HEK293 (cell line): ENCODE measurements at regions not wholly inside any gene's neighbourhood (a gene's known extent, or its start where the extent isn't known, plus 50 kb on each side); places are given as distances from the start of the nearest gene placed in this dataset.

ENCODE experiments used
- CTCF ChIA-PET: fragments of 350-600 bp; formaldehyde crosslinking; extraction: SDS; loops from one replicate; lab custom pipeline; 2021; ENCODE audit warnings: antibody characterized with exemption; lab: Yijun Ruan, JAX
- POLR2A ChIA-PET: fragments of 300-600 bp; formaldehyde crosslinking; extraction: SDS; loops from one replicate; lab custom pipeline; 2020; ENCODE audit warnings: antibody characterized with exemption, inconsistent platforms; lab: Yijun Ruan, JAX
- H3K27ac ChIP-seq: fragments of 200-500 bp; sonication (Bioruptor generic); 2 replicates; pipeline ENCODE4 v1.5.1; 2014; ENCODE audit warnings: low read depth, low read length, control low read depth, inconsistent platforms; ENCODE audit errors: extremely low read depth
- H3K36me3 ChIP-seq, 2 experiments: fragments of 200-500 bp in 1 of 2; sonication (Bioruptor generic) in 1 of 2; 1 replicate in 1 of 2; 2 replicates in 1 of 2; pipeline ENCODE4 v1.5.1; 2014 to 2017; ENCODE audit warnings: inconsistent platforms in 2 of 2, low read length in 2 of 2; ENCODE audit not compliant: control insufficient read depth in 2 of 2, insufficient read depth in 1 of 2
- H3K4me1 ChIP-seq: fragments of 200-500 bp; sonication (Bioruptor generic); 2 replicates; pipeline ENCODE4 v1.5.1; 2014; ENCODE audit warnings: mild to moderate bottlenecking, low read length, inconsistent platforms; ENCODE audit not compliant: control insufficient read depth, insufficient read depth
- H3K4me3 ChIP-seq: 2 replicates; pipeline ENCODE4 v1.5.1; 2011; ENCODE audit warnings: low read depth, mild to moderate bottlenecking, control low read depth, low read length, moderate library complexity
- H3K9me3 ChIP-seq: fragments of 200-500 bp; sonication (Bioruptor generic); 2 replicates; pipeline ENCODE4 v1.5.1; 2014; ENCODE audit warnings: low read depth, low read length, inconsistent platforms; ENCODE audit not compliant: control insufficient read depth, insufficient read depth
- GLIS1 ChIP-seq: fragments of 450-650 bp; formaldehyde crosslinking; IDR thresholded peaks from 2 replicates; pipeline ENCODE4 v1.5.1; 2016; ENCODE audit warnings: missing biosample characterization, missing genetic modification characterization
- KLF9 ChIP-seq: fragments of 450-650 bp; formaldehyde crosslinking; IDR thresholded peaks from 2 replicates; pipeline ENCODE4 v1.5.1; 2016; ENCODE audit warnings: missing biosample characterization, missing genetic modification characterization, low read depth
- MEIS1 ChIP-seq: sonication (generic); formaldehyde crosslinking; IDR thresholded peaks from 2 replicates; pipeline ENCODE4 v1.8.1; 2022; ENCODE audit warnings: missing genetic modification reagents, mild to moderate bottlenecking, borderline replicate concordance
- PRDM6 ChIP-seq: fragments of 450-650 bp; formaldehyde crosslinking; IDR thresholded peaks from 2 replicates; pipeline ENCODE4 v1.5.1; 2017; ENCODE audit warnings: missing biosample characterization, missing genetic modification characterization
- REPIN1 ChIP-seq: fragments of 450-650 bp; formaldehyde crosslinking; IDR thresholded peaks from 2 replicates; pipeline ENCODE4 v1.5.1; 2017; ENCODE audit warnings: missing biosample characterization, missing genetic modification characterization, low read depth
- REST ChIP-seq: fragments of 450-650 bp; formaldehyde crosslinking; IDR thresholded peaks from 2 replicates; pipeline ENCODE4 v1.5.1; 2016; ENCODE audit warnings: missing biosample characterization, missing genetic modification characterization
- ZBTB26 ChIP-seq: fragments of 450-650 bp; formaldehyde crosslinking; optimal IDR thresholded peaks from 2 replicates; pipeline ENCODE3; 2016; ENCODE audit warnings: missing biosample characterization, mild to moderate bottlenecking, missing genetic modification characterization
- ZFP37 ChIP-seq: fragments of 450-650 bp; formaldehyde crosslinking; IDR thresholded peaks from 2 replicates; pipeline ENCODE4 v1.5.1; 2016; ENCODE audit warnings: missing biosample characterization, missing genetic modification characterization
- ZNF133 ChIP-seq: fragments of 450-650 bp; formaldehyde crosslinking; IDR thresholded peaks from 2 replicates; pipeline ENCODE4 v1.5.1; 2016; ENCODE audit warnings: missing biosample characterization, missing genetic modification characterization
- ZNF184 ChIP-seq: fragments of 450-650 bp; IDR thresholded peaks from 2 replicates; pipeline ENCODE4 v1.5.1; 2018; ENCODE audit warnings: missing biosample characterization, mild to moderate bottlenecking, missing genetic modification characterization
- ZNF19 ChIP-seq: fragments of 450-650 bp; formaldehyde crosslinking; IDR thresholded peaks from 2 replicates; pipeline ENCODE4; 2016; ENCODE audit warnings: missing biosample characterization, missing genetic modification characterization, low read depth
- ZNF202 ChIP-seq: fragments of 450-650 bp; formaldehyde crosslinking; IDR thresholded peaks from 2 replicates; pipeline ENCODE4 v1.5.1; 2016; ENCODE audit warnings: missing biosample characterization, missing genetic modification characterization, borderline replicate concordance
- ZNF221 ChIP-seq: fragments of 450-650 bp; formaldehyde crosslinking; IDR thresholded peaks from 2 replicates; pipeline ENCODE4 v1.5.1; 2017; ENCODE audit warnings: missing biosample characterization, missing genetic modification characterization, borderline replicate concordance
- ZNF335 ChIP-seq: fragments of 450-650 bp; formaldehyde crosslinking; conservative IDR thresholded peaks from 2 replicates; pipeline ENCODE4 v1.5.1; 2016; ENCODE audit warnings: missing biosample characterization, missing genetic modification characterization
- ZNF341 ChIP-seq: fragments of 450-650 bp; formaldehyde crosslinking; IDR thresholded peaks from 2 replicates; pipeline ENCODE4; 2016; ENCODE audit warnings: low read depth, missing biosample characterization, missing genetic modification characterization
- ZNF366 ChIP-seq: fragments of 450-650 bp; formaldehyde crosslinking; conservative IDR thresholded peaks from 2 replicates; pipeline ENCODE4 v1.5.1; 2016; ENCODE audit warnings: missing biosample characterization, missing genetic modification characterization
- ZNF423 ChIP-seq: fragments of 450-650 bp; formaldehyde crosslinking; IDR thresholded peaks from 2 replicates; pipeline ENCODE4 v1.5.1; 2016; ENCODE audit warnings: missing biosample characterization, missing genetic modification characterization
- ZNF549 ChIP-seq: fragments of 450-650 bp; IDR thresholded peaks from 2 replicates; pipeline ENCODE4 v1.5.1; 2018; ENCODE audit warnings: missing biosample characterization, missing genetic modification characterization, mild to moderate bottlenecking, inconsistent platforms, moderate library complexity
- ZNF654 ChIP-seq: fragments of 450-650 bp; formaldehyde crosslinking; IDR thresholded peaks from 2 replicates; pipeline ENCODE4 v1.5.1; 2016; ENCODE audit warnings: low read depth, missing biosample characterization, missing genetic modification characterization
- ZNF837 ChIP-seq: fragments of 450-650 bp; formaldehyde crosslinking; IDR thresholded peaks from 2 replicates; pipeline ENCODE4 v1.5.1; 2016; ENCODE audit warnings: missing biosample characterization, missing genetic modification characterization
- TF ChIP-seq, protein P1 (sequence below): fragments of 450-650 bp; formaldehyde crosslinking; IDR thresholded peaks from 2 replicates; pipeline ENCODE4; 2016; ENCODE audit warnings: missing biosample characterization, missing genetic modification characterization
- TF ChIP-seq, protein P2 (sequence below): fragments of 450-650 bp; formaldehyde crosslinking; IDR thresholded peaks from 2 replicates; pipeline ENCODE4 v1.5.1; 2017; ENCODE audit warnings: missing biosample characterization, mild to moderate bottlenecking, missing genetic modification characterization, moderate library complexity

DNA sequence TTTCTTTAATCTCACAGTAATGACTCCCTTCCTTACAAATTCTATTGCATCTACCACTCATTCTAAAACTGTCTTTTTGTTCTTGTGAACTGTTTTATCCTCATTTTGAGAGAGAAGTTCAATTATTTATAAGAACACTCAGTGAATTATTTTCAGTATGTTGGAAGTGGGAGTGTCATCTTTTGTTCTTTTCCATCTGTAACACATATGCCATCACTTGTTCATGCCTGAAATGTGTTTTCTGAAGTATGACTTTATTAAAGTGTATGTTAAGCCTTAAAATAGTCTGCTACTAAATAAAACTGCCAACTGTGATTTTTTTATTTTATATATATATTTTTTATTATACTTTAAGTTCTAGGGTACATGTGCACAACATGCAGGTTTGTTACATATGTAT lies 623.0 kb upstream of the CBLB start:
- Histone ChIP-seq H3K9me3 (no peaks in the 10 kb centered on the region), H3K4me1 (no peaks in the 10 kb centered on the region), H3K36me3 (no peaks in the 10 kb centered on the region), H3K27ac (no peak overlapping the region), H3K4me3 (no peak overlapping the region)
- POLR2A ChIA-PET, result no interaction called here
- TF ChIP-seq ZNF423, result no peak
- CTCF ChIA-PET, result interaction anchor here (0.7 kb wide), 1 partner anchor 158 kb away, joined by 4 read pairs; no protein-coding TSS in a partner anchor

DNA sequence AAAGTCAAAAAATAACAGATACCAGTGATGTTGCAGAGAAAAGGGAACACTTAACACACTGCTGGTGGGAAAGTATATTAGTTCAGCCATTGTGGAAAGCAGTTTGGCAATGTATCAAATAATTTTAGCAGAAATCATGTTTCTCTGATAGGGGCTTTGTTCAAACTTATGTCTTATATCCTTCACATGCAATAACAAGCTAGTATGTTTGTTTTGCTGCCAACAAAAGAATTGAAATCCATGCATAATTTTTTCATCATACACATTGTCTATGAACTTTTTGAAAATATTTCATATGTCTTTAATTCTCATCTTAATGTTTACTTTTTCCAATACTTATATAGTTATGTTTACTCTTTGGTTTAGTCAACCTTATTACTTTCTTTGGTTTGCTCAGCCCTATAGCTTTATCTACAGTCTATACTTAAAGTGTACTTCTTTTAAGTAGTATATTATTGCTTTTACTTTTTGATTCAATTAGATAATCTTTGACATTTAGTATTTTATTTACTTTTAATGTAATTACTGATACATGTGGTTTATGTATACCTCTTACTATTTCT lies 639.6 kb upstream of the CBLB start:
- no peaks in the 10 kb centered on the region for H3K4me1 ChIP-seq
- no peak overlapping the region for H3K4me3 ChIP-seq
- TF ChIP-seq REST (tag by site-specific recombination) (no peak), ZNF221 (tag by site-specific recombination) (no peak), ZNF335 (tag by site-specific recombination) (no peak), ZBTB26 (tag by site-specific recombination) (no peak), ZNF837 (tag by site-specific recombination) (no peak), ZNF184 (tag by site-specific recombination) (no peak), KLF9 (no peak), ZFP37 (tag by site-specific recombination) (no peak)
- TF ChIP-seq, protein P1, sequence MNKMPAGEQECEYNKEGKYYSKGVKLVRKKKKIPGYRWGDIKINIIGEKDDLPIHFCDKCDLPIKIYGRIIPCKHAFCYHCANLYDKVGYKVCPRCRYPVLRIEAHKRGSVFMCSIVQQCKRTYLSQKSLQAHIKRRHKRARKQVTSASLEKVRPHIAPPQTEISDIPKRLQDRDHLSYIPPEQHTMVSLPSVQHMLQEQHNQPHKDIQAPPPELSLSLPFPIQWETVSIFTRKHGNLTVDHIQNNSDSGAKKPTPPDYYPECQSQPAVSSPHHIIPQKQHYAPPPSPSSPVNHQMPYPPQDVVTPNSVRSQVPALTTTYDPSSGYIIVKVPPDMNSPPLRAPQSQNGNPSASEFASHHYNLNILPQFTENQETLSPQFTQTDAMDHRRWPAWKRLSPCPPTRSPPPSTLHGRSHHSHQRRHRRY (tag by site-specific recombination), result no peak
- ChIA-PET POLR2A (no interaction called here), CTCF (no interaction called here)
- no peaks in the 10 kb centered on the region for H3K36me3 ChIP-seq
- H3K9me3 ChIP-seq, result no peaks in the 10 kb centered on the region
- no peak overlapping the region for H3K27ac ChIP-seq

DNA sequence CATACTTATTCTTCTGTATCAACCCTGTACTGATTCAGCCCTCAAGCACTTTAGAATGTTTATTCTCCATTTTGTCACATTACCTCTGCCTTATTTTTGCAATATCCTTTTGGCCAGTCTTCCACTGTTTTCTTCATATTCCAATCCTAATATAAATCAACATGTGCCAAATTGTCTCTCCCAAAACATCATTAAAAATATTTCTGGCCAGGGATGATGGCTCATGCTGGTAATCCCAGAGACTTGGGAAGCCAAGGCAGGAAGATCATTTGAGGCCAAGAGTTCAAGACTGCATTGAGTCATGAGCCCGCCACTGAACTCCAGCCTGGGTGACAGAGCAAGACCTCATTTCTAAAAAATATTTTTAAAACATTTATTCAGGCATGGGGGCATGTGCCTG lies 641.4 kb upstream of the CBLB start:
- CTCF ChIA-PET, result no interaction called here
- Histone ChIP-seq H3K4me1 (no peaks in the 10 kb centered on the region), H3K36me3 (no peaks in the 10 kb centered on the region), H3K27ac (no peak overlapping the region), H3K9me3 (no peaks in the 10 kb centered on the region), H3K4me3 (no peak overlapping the region)
- POLR2A ChIA-PET, result no interaction called here
- TF ChIP-seq ZNF366 (tag by site-specific recombination) (no peak), ZNF549 (tag by site-specific recombination) (no peak), MEIS1 (CRISPR knock-in tag) (no peak), GLIS1 (tag by site-specific recombination) (no peak), ZNF654 (tag by site-specific recombination) (no peak), ZNF133 (tag by site-specific recombination) (no peak), ZNF202 (tag by site-specific recombination) (no peak), ZBTB26 (tag by site-specific recombination) (no peak), REPIN1 (tag by site-specific recombination) (no peak), ZNF341 (tag by site-specific recombination) (no peak), ZNF19 (no peak), PRDM6 (no peak)
- TF ChIP-seq, protein P2, sequence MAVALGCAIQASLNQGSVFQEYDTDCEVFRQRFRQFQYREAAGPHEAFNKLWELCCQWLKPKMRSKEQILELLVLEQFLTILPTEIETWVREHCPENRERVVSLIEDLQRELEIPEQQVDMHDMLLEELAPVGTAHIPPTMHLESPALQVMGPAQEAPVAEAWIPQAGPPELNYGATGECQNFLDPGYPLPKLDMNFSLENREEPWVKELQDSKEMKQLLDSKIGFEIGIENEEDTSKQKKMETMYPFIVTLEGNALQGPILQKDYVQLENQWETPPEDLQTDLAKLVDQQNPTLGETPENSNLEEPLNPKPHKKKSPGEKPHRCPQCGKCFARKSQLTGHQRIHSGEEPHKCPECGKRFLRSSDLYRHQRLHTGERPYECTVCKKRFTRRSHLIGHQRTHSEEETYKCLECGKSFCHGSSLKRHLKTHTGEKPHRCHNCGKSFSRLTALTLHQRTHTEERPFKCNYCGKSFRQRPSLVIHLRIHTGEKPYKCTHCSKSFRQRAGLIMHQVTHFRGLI (tag by site-specific recombination), result no peak
